GM21390 (cell line): ENCODE measurements at regions not wholly inside any gene's neighbourhood (a gene's known extent, or its start where the extent isn't known, plus 50 kb on each side); places are given as distances from the start of the nearest gene placed in this dataset.

Experiments used
- ATAC-seq: cut with Tn5 transposase; IDR thresholded peaks from one replicate; pipeline ENCODE4 v1.9.1; 2021; ENCODE audit not compliant: unreplicated experiment

GRCh38 chr5:4896328-4896727, 243.8 kb upstream of the ADAMTS16 start:
- ATAC-seq: no peak

- no peak for ATAC-seq
Observed at GRCh38 chr5:4901305-4901811, 238.8 kb upstream of the ADAMTS16 start.

GRCh38 chr5:4901924-4902323, 238.2 kb upstream of the ADAMTS16 start:
- no peak for ATAC-seq

- ATAC-seq: no peak
Observed at GRCh38 chr5:4905674-4906520, 234.2 kb upstream of the ADAMTS16 start.

DNA sequence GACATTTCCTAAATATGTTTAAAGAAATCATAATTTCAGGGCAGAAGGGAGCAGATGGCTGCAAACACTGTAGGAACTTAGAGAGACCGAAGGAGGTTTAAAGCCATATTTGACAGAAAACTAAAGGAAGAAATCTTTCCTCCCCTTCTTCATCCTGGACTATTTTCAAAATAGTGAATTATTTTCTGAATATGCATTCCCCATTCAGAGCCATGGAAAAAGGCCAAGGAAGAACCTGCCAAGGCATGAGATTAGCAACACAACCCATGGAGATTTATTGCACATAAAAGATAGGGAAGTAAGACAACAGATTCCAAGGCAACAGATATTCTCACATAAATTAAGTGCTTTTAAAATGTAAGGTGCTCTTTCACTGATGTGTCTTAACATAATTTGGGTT, 233.3 kb upstream of the ADAMTS16 start:
- ATAC-seq: no peak

GRCh38 chr5:4907571-4907970, 232.6 kb upstream of the ADAMTS16 start:
- no peak for ATAC-seq

- no peak for ATAC-seq
Observed at GRCh38 chr5:4909086-4909485, 231.0 kb upstream of the ADAMTS16 start.

DNA sequence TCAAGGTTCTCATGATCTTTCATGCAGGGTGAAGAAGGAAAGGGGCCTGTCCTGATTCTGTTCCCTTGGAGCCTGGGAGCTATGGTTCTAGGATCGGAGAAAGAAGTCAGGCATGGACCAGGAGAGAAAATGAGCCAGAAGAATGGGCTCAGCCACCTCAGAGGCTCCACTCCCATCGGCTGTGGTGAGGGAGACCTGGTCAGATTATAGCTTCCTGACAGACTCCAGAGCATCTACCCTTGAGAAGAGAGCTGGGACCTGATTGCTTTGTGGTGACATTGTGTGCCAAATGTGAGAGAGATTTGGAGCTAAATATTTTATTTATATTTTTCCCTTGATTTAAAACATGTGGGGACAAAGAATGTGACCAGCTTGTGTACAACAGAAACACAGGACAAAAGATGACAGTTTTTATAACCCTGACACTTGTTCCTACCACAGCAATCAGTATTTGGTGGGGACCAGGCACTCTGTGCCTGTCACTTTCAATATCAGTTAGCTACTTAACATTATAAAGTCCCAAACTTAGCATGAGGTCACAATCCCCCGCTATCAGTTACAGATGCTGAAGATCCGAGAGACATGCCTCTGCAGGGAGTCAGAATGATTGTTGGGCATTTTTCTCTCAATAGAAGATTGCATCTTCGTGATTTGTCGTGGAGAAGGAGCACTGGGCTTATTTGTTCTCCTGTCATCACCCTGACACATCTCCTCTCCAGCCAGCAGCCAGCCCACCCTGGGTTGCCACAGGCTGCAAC, 228.3 kb upstream of the ADAMTS16 start:
- no peak for ATAC-seq

DNA sequence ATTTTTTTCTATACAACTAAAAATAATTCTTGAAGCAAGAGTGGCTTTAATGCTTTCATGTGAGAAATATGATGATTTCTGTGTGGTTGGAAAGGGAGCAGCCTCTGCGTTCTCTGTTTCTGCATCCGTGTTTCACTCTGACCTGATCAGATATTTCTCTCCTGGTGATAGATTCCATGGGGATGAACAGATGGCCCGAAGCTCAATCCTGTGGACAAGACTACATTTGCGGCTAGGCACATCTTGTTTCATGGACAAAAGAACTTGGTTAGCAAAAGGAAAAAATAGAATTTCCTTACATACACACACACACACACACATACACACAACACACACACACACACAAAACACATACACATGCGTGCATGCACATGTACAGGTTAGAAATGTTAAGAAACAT, 218.2 kb upstream of the ADAMTS16 start:
- ATAC-seq: no peak

- ATAC-seq: no peak
Observed at GRCh38 chr5:4924577-4924976, 215.6 kb upstream of the ADAMTS16 start.

DNA sequence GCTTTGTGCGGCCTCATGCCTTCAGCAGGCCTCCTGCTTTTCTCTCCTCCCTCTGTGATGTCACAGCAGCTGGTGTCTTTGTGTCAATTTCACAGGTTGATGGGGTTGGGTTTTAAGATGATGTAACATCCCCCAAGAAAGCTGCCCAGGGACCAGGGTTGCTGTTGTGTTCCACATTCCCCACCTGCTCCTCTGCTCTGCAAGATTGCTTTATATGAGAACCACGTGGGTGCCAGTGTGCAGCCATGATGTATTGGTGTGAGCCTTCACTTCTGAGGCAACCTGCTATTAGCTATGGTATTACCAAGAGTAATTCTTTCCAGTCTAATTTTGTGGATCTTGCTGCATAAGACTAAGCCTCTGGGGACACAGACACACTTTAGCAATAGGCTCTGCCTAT, 213.0 kb upstream of the ADAMTS16 start:
- no peak for ATAC-seq

GRCh38 chr5:4928409-4928808, 211.7 kb upstream of the ADAMTS16 start:
- no peak for ATAC-seq

DNA sequence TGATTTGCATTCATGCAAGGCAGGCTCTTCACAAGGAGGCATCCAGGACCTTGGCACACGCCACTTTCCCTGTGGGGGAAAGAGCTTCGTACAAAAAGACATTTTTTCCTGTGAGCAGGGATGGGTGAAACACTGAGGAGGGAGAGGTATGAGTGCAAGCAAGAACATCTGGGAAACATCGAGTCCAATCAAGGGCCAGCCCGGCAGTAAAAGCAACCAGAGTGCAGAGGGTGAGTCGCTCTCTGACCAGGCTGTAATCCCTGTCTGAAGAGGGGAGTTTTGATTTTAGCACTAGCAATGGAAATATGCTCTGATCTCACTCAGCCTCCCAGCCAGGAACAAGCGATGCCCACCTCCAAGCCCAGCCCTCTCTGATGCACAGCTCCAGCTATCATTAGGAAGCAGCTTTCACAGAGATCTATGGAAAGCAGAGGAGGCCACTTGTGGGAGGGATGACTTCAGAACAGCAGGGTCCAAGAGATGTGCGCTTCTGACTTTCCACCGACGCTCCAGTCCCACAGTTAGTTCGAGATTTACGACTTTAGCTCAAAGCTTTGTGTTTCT, 211.0 kb upstream of the ADAMTS16 start:
- no peak for ATAC-seq

DNA sequence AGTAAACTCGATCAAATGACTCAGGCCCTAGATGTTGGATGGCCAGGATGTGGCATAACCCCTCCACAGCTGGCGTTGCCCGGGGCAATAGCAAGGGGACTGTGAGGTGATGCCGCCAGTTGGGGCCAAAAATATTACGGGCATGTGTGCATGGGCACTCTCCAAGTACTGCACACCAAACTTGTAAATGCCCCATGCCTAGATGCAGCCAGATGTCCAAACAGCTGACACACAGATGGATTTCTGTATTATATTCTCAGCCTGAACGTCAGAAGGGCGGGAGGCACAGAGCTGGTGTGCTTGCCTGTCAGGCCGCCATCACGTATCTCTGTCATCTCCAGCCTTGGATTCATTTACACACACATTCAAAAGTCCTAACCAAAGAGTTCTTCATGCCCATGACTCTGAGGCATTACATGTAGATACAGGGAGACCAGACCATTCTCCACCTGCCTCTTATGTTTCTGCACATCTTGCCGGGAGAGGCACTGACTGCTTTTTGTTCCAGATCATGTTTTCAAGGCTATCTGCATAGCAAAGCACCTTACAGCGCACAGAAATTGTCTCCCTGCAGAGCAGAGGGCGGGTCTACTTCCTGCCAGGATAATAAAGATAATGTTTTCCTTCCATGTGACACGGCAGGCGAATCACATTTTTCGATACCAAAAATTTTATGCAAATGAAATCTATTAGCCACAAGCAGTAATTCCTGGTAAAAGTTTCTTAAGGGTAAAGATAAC, 200.9 kb upstream of the ADAMTS16 start:
- ATAC-seq: no peak

- no peak for ATAC-seq
Observed at GRCh38 chr5:4941161-4941560, 199.0 kb upstream of the ADAMTS16 start.

DNA sequence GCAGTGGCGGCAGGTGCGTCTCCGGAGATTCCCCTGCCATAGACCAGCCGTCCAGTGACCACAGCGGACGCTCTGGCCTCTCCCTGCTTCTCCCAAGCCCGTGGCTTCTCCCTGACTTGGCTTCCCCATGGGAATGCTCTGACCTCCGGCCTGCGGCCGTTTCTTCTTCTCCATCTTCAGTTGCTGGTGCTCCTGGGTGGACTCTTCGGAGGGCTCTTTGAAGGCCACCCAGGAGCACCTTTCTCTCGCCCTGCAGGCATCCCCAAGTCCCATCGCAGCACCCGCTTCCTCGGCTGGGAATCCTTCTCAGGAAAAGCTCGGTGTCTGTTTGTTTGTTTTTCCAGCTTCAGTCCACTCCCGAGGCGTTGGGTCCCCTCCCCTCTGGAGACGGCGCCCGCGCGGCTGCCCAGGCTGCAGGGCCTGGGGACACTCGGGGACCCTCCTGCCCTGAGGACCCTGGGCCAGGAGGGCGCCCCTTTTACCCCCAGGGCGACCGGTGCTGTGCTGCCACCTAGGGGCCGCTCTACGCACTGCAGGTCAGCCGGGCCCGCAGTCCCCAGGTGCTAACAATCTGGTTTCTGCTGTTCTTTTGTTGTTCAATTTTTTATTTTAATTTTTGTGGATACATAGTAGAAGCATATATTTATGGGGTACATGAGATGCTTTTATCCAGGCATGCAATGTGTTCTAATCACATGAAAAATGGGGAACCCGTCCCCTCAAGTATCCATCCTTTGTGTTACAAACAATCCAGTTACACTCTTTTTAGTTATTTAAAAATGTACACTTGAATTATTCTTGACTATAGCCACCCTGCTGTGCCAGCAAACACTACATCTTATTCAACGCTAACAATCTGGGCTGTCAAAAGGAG, 197.9 kb upstream of the ADAMTS16 start:
- no peak for ATAC-seq

GRCh38 chr5:4942831-4943178, 197.3 kb upstream of the ADAMTS16 start:
- ATAC-seq: no peak

DNA sequence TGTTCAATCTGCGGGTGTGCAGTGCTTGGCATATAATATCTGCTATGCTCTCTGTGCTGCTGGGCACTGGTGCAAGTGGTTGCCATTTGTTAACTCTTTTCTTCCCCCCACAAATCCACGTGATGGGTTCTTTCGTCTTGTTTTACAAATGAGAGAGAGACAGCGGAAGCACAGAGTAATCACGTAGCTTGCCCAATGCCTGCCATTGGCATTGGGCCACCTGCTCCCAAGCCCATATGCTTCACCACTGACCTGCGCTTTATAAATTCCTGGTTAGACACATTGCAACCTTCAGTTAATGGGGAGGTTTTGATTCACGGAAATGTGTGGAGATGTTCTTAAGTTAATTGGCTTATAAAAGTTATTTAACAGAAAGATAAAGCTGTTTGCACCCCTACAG, 194.8 kb upstream of the ADAMTS16 start:
- no peak for ATAC-seq

DNA sequence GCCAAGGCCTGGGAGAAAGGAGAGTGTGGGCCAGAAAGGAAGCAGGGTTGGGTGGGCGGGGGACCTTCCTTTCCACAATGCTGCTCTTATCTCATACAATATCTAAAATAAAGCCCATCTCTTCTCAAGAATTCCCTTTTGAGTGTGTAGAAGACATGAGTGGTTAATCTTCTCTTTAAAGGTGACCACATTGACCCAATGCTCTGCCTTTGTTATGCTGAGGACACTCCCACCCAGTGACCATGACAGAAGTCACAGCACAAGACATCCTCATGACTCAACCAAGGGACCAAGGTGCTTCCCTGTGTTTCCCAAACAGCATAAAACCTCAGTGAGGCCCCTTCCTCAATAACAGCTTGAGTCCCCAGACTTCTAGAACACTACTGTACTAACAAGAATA, 193.0 kb upstream of the ADAMTS16 start:
- ATAC-seq: no peak

- ATAC-seq: no peak
Observed at GRCh38 chr5:4947893-4948536, 192.1 kb upstream of the ADAMTS16 start.
